HFF-Myc (cell line): ENCODE measurements at regions not wholly inside any gene's neighbourhood (a gene's known extent, or its start where the extent isn't known, plus 50 kb on each side); places are given as distances from the start of the nearest gene placed in this dataset.

Experiments
- DNase-seq: peaks from one replicate; pipeline ENCODE4 v3.0.0-alpha.2; 2011; ENCODE audit warnings: low read depth; ENCODE audit errors: extremely low read depth
- H3K4me3 ChIP-seq: replicated peaks from 2 replicates; pipeline ENCODE4 v1.5.1; 2011; ENCODE audit warnings: low read depth, mild to moderate bottlenecking, control low read depth, low read length
- TF ChIP-seq, protein P1 (sequence below): IDR thresholded peaks from 2 replicates; pipeline ENCODE4 v1.5.1; 2012; ENCODE audit warnings: mild to moderate bottlenecking, low read depth, low read length, control low read depth; ENCODE audit errors: missing control alignments

DNA sequence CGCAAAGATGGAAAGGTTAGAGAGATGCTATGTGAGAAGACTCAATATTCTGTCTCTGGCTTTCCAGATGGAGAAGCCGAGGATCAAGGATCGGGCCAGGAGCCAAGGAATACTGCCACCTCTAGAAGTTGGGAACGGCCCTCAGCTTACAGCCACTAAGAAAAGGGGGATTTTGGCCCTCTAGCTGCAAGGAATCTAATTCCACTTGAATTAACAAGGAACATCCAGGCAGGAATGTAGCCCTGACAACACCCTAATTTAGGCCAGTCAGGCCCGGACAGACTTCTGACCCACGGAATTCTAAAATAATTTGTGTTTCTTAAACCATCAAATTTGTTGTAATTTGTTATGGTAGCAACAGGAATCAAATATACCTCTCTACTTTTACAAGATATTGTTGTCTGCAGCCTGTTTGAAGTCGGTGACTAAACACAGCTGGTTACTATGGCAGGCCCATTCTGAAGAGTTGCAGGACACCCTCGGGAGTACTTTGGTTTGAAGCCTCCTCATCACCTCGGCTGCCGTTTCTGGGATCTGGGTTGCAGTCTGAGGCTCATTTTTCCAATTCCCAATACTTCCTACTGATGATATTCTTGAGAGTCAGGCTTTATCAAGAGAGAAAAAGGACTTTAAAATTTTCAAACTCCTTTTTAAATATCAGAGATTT, 1131.2 kb downstream of the TSN start:
- no peak overlapping the region for H3K4me3 ChIP-seq
- TF ChIP-seq, protein P1, sequence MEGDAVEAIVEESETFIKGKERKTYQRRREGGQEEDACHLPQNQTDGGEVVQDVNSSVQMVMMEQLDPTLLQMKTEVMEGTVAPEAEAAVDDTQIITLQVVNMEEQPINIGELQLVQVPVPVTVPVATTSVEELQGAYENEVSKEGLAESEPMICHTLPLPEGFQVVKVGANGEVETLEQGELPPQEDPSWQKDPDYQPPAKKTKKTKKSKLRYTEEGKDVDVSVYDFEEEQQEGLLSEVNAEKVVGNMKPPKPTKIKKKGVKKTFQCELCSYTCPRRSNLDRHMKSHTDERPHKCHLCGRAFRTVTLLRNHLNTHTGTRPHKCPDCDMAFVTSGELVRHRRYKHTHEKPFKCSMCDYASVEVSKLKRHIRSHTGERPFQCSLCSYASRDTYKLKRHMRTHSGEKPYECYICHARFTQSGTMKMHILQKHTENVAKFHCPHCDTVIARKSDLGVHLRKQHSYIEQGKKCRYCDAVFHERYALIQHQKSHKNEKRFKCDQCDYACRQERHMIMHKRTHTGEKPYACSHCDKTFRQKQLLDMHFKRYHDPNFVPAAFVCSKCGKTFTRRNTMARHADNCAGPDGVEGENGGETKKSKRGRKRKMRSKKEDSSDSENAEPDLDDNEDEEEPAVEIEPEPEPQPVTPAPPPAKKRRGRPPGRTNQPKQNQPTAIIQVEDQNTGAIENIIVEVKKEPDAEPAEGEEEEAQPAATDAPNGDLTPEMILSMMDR, result no peak
- no peak for DNase-seq

DNA sequence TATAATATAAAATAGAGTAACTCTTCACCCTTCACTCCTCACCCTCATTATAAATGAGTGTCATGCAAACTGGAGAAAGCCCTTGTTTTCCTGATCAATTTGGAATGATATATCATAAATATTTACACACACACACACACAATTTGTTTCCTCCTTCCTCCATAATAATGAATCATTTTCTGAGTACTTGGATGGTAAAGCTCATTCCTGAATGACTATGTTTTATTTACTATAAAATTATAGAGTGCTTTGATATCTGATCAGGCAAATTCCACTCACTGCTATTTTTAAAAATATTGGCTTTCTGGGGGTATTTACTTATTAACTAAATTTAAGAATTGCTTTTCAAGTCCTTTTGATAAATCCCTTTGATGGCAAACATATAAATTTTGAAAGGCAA, 1125.5 kb upstream of the CNTNAP5 start:
- TF ChIP-seq, protein P1, result no peak
- DNase-seq, result no peak
- H3K4me3 ChIP-seq, result no peak overlapping the region

DNA sequence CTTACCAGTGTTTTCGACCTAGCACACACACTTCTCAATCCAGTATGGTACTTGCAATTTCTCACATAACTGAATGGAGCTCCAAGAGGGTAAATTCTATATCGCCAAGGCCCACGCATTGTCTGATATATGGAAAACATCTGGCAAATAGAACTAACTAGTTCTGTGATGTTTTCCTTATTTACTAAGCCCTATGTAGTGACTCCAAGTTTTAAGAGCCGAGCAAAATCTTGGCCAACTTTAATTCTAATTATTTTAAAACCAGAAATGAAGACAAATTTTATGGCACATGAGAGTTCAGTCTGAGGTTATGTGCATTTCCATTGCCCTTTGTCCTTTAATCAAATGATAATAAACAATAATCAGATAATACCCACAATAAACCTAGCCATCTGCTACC, 1119.7 kb upstream of the CNTNAP5 start:
- H3K4me3 ChIP-seq, result no peak overlapping the region
- DNase-seq, result no peak
- TF ChIP-seq, protein P1, result no peak

DNA sequence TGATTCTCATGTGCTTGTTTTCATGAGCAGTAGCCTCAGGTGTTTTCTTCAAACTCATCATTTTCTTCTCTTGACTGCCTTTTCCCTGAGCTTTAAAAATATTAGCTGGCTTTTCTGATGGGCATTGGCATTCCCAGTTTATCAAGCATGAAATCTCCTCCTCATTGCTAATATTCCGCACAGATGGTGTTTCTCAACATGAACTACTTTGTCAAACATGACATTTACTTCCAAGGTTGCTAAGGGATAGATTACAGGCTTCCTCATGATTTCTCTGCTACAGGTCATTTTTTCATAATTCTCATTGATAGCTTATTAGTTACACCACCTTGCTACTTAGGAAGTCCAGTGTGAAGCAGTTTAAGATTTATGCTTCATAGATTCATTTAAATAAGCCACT, 1116.9 kb upstream of the CNTNAP5 start:
- TF ChIP-seq, protein P1, result no peak
- H3K4me3 ChIP-seq, result no peak overlapping the region
- DNase-seq, result no peak

GRCh38 chr2:122927197-122927596, 1097.9 kb upstream of the CNTNAP5 start:
- H3K4me3 ChIP-seq, result no peak overlapping the region
- TF ChIP-seq, protein P1, result no peak
- no peak for DNase-seq

GRCh38 chr2:122927710-122928557, 1097.2 kb upstream of the CNTNAP5 start:
- no peak for DNase-seq
- no peak overlapping the region for H3K4me3 ChIP-seq
- TF ChIP-seq, protein P1, result no peak
